Activated naive CD8-positive, alpha-beta T cell treated with anti-CD3 and anti-CD28 coated beads, Interleukin-2, amount 10 ng/mL, durations not matched to agents 7 days and 5 days (primary cell): ENCODE measurements at regions not wholly inside any gene's neighbourhood (a gene's known extent, or its start where the extent isn't known, plus 50 kb on each side); places are given as distances from the start of the nearest gene placed in this dataset.

ENCODE experiments used
- ATAC-seq: fragments of 150-1000 bp; cut with Tn5 transposase; one replicate; pipeline ENCODE4 v1.10.0; 2021; ENCODE audit warnings: low read depth, moderate library complexity
- POLR2A ChIA-PET: fragments of 350-600 bp; sonication (Branson Sonifier 250); formaldehyde crosslinking; loops from one replicate; lab custom pipeline; 2021; ENCODE audit warnings: antibody characterized with exemption; lab: Charles Lee
- DNase-seq: peaks from one replicate; pipeline ENCODE4 v3.0.0; 2021
- H3K27ac Mint-ChIP-seq: one replicate; pipeline ENCODE4 v1.8.0; 2022; ENCODE audit warnings: mild to moderate bottlenecking, mixed read lengths
- H3K27me3 Mint-ChIP-seq: one replicate; pipeline ENCODE4 v1.8.0; 2022; ENCODE audit warnings: mild to moderate bottlenecking, moderate library complexity, mixed read lengths
- H3K36me3 Mint-ChIP-seq: one replicate; pipeline ENCODE4 v1.8.0; 2021; ENCODE audit warnings: mild to moderate bottlenecking, mixed read lengths
- H3K4me1 Mint-ChIP-seq: one replicate; pipeline ENCODE4 v1.8.0; 2021; ENCODE audit warnings: mixed read lengths
- H3K4me3 Mint-ChIP-seq: one replicate; pipeline ENCODE4 v1.8.0; 2022; ENCODE audit warnings: mild to moderate bottlenecking, moderate library complexity, mixed read lengths
- H3K9me3 Mint-ChIP-seq: one replicate; pipeline ENCODE4 v1.8.0; 2021; ENCODE audit warnings: mixed read lengths

DNA sequence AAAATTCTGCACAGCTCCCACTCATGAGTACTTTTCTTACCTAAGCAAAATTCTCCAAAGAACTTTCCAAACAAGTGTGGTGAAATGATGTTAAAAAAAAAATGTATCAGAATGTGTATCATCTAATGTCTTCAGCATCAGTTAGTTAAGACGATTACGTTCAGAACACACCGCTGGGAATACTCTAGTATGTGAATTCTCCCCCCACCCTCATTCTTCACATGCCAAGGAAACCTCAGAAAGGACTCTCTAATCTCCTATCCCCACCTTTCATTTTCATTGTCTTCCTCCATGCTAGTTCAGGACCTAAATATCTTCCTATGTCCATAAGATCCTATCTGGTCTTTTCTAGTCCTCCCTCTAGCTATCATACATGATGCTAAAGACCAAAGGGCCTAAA lies 457.4 kb downstream of the SHQ1 start:
- no peak overlapping the region for H3K27ac Mint-ChIP-seq
- ATAC-seq (no peak), DNase-seq (no peak)
- no peak overlapping the region for H3K4me3 Mint-ChIP-seq
- peaks cover 11% of the 10 kb centered on the region for H3K36me3 Mint-ChIP-seq
- H3K9me3 Mint-ChIP-seq: no peaks in the 10 kb centered on the region
- H3K4me1 Mint-ChIP-seq: peaks cover 7% of the 10 kb centered on the region
- POLR2A ChIA-PET: no interaction called here
- H3K27me3 Mint-ChIP-seq: no peaks in the 10 kb centered on the region

DNA sequence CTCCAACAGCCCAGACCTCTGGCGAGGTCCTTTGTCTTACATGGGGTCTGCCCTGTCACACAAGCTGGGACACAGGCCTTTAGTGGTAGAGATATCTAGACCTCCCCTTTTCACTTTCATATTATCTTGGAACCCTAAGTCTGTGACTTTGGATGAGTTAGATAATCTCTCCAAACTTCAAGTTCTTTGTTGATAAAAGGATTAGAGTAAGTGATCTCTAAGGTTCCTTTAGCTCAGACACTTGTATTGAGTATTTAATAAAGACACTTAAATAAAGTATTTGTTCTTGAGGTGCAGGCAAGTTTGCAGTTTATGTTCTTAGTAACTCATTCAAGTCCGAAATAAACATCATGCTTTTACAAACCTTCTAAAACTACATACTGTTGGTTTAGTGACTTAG lies 459.6 kb downstream of the SHQ1 start:
- Mint-ChIP-seq H3K36me3 (peaks cover 8% of the 10 kb centered on the region), H3K4me3 (no peak overlapping the region), H3K27ac (no peak overlapping the region), H3K9me3 (no peaks in the 10 kb centered on the region), H3K27me3 (no peaks in the 10 kb centered on the region), H3K4me1 (peaks cover 13% of the 10 kb centered on the region)
- POLR2A ChIA-PET: no interaction called here
- ATAC-seq (no peak), DNase-seq (no peak)

DNA sequence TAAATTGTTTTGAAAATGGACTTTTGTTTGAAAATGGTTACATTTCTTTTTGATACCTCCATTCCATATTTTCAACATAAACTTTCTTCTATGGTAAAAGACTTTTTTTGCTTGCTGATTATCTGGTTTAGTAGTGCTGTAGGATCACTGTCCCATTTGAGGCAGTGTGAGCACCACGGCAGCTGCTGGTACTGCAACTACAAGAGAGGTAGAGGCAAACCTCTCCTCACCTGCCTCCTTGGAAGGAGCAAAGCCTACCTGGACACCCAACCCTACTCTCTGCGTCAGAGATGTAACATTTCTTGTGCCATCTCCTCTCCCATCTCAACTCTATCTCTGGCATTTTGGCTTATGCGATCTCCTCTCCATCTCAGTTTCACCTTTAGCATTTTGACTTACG lies 460.1 kb downstream of the SHQ1 start:
- Mint-ChIP-seq H3K4me3 (no peak overlapping the region), H3K27me3 (no peaks in the 10 kb centered on the region), H3K27ac (no peak overlapping the region), H3K36me3 (peaks cover 9% of the 10 kb centered on the region), H3K4me1 (peaks cover 11% of the 10 kb centered on the region), H3K9me3 (no peaks in the 10 kb centered on the region)
- no peak for DNase-seq
- no peak for ATAC-seq
- POLR2A ChIA-PET: no interaction called here

DNA sequence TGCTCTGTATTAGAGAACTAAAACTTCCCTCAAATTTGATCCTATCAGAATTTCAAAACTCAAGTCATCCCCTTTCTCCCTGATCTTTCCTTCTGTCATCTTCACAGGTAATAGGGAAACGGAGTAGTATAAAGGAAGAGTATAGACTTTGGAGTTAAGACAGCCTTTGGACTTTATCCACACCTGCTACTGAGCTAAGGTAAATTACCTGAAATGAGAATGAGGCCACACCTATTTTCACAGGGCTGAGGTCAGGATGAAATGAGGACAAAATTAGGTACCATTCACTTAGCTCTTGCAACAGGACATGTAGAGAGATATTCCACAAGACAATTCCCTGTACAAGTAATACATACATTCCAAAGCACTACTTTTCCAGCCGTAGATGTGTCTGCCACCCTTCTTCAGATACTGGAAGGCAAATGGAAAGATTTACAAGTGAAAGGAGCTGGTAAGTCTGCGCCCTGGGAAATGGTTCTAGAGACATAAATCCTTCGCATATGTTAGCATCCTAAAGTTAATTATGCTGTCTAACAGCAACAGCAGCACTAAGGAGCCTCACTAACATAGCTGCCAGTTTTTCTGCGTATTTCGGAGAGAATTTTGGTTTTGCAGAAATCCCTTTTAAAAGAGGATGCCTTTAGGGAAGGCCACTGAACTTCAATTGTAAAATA lies 461.8 kb downstream of the SHQ1 start:
- H3K27me3 Mint-ChIP-seq: no peaks in the 10 kb centered on the region
- POLR2A ChIA-PET: no interaction called here
- H3K36me3 Mint-ChIP-seq: peaks cover 11% of the 10 kb centered on the region
- DNase-seq (no peak), ATAC-seq (no peak)
- no peak overlapping the region for H3K27ac Mint-ChIP-seq
- peaks cover 17% of the 10 kb centered on the region for H3K4me1 Mint-ChIP-seq
- H3K9me3 Mint-ChIP-seq: no peaks in the 10 kb centered on the region
- H3K4me3 Mint-ChIP-seq: no peak overlapping the region

DNA sequence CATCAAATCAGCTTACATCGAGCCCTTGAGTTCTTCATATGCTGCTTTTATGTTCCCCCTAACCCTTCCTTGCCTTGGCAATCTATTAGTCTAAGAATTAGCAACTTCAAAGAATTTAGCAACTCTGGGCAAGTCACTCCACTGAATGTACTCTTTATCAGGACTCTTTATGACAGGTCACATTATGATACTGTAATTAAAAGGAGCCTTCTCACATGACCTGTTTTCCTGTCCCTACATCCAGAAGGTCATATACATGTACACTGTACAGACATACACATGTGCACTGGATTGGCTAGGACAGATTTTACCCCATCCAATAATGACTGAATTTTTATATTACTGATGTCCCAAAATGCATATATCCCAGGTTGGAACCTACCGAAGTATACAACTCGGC lies 463.1 kb downstream of the SHQ1 start:
- Mint-ChIP-seq H3K36me3 (peaks cover 11% of the 10 kb centered on the region), H3K27ac (no peak overlapping the region)

DNA sequence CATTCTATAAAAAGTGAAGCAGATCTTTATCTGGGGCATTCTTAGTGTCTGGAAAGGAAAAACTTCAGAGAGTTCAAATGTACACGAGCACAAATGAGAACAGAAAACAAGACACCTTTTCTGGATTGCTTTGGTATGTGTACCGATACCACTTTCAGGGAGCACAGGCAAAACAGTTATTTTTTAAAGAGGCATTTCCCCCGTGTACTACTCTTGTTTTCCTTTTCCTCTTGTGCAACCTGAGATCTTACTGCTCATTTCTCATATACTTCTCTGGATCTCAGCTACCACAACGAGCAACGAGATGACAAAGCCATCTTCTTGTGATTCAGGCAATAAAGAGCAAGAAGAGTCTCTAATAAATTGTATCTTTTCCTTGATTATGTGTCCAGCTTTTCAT lies 463.6 kb downstream of the SHQ1 start:
- ATAC-seq (no peak), DNase-seq (no peak)
- Mint-ChIP-seq H3K27me3 (no peaks in the 10 kb centered on the region), H3K4me3 (no peak overlapping the region), H3K36me3 (peaks cover 11% of the 10 kb centered on the region), H3K27ac (no peak overlapping the region), H3K9me3 (no peaks in the 10 kb centered on the region), H3K4me1 (peaks cover 16% of the 10 kb centered on the region)
- POLR2A ChIA-PET: no interaction called here

More for the DNA sequence above, 463.1 kb downstream of the SHQ1 start:
- H3K9me3 Mint-ChIP-seq: no peaks in the 10 kb centered on the region
- no peak overlapping the region for H3K4me3 Mint-ChIP-seq
- peaks cover 17% of the 10 kb centered on the region for H3K4me1 Mint-ChIP-seq
- POLR2A ChIA-PET: no interaction called here
- ATAC-seq: no peak
- DNase-seq: no peak
- H3K27me3 Mint-ChIP-seq: no peaks in the 10 kb centered on the region

DNA sequence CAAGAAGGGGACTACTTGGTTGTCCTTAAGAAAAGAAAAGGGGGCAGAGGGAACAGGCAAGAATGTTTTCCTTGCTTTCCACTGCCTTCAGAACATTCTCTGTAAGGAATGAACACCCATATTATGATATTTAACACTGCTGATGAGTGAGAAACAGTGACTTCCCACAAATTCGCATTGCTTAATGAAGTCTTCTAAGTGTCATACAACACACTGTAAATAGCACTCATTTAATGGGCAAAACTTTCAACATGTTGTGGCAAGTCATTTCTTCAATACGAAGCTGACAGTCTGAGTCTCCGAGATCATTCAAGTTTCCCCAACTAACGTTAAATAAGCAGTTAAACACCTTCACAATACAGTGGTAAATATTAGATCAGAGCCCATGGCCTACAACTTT lies 464.4 kb downstream of the SHQ1 start:
- H3K4me1 Mint-ChIP-seq: peaks cover 21% of the 10 kb centered on the region
- DNase-seq (no peak), ATAC-seq (no peak)
- peaks cover 11% of the 10 kb centered on the region for H3K36me3 Mint-ChIP-seq
- H3K9me3 Mint-ChIP-seq: no peaks in the 10 kb centered on the region
- H3K27ac Mint-ChIP-seq: no peak overlapping the region
- H3K27me3 Mint-ChIP-seq: no peaks in the 10 kb centered on the region
- H3K4me3 Mint-ChIP-seq: no peak overlapping the region
- POLR2A ChIA-PET: no interaction called here

DNA sequence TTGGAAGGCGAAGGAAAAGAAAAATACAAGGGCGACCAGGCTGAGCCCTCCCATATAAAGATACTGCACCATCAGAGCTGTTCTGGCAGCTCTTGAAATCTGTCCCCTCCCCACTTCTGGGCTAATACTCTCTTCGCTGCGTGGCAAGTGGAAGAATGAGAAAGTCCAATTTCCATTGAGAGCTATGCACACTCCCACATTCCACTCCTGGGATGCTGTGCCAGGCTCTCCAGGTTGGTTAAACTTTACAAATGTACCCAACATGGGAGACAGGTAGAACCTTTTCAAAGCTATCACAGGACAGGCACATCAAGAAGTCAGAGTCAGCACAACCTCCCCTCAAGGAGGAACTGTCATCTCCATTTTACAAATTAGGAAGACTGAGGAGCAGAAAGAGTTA lies 465.0 kb downstream of the SHQ1 start:
- POLR2A ChIA-PET: no interaction called here
- Mint-ChIP-seq H3K4me3 (no peak overlapping the region), H3K36me3 (peaks cover 16% of the 10 kb centered on the region), H3K27me3 (no peaks in the 10 kb centered on the region), H3K4me1 (peaks cover 22% of the 10 kb centered on the region), H3K9me3 (no peaks in the 10 kb centered on the region), H3K27ac (no peak overlapping the region)
- DNase-seq (no peak), ATAC-seq (no peak)

DNA sequence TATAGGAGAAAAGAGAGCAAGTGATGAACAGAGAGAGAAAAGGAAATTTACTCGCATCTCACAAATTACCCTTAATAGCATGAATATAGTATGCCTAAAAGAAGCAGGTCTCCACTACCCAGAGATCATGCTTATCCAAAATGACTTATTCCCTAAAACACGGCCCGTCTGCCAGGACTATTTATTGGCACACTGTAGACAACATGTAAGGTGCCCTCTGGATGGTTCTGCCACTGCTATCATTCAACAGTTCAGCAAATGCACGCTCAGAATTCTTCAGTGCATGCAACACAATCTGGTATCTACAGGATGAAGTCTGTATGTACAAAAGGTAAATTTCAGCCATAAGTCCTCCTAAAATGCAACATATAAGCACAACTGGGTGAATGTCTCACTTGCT lies 465.8 kb downstream of the SHQ1 start:
- Mint-ChIP-seq H3K27ac (no peak overlapping the region), H3K4me3 (no peak overlapping the region), H3K9me3 (no peaks in the 10 kb centered on the region), H3K27me3 (no peaks in the 10 kb centered on the region), H3K36me3 (peaks cover 16% of the 10 kb centered on the region), H3K4me1 (peaks cover 20% of the 10 kb centered on the region)
- POLR2A ChIA-PET: no interaction called here
- no peak for ATAC-seq
- DNase-seq: no peak

DNA sequence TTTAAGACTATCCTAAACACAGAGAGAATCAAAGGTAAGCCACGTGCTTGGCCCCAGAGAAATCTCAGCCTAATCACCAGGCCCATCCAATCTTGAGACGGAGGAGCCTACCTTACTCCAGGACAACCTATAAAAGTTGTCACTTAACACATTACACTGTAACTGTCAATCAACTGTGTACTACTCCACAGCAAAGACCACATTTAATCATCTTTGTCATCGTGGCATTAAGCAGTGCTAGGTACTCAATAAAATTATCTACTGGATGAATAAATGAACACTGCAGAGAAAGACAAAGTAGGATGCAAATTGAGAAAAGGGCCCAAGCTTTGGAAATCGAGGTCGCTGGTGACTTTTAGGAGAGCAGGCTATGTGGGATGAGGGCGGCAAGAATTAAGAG lies 466.7 kb downstream of the SHQ1 start:
- H3K4me3 Mint-ChIP-seq: no peak overlapping the region
- H3K36me3 Mint-ChIP-seq: peaks cover 19% of the 10 kb centered on the region
- no peaks in the 10 kb centered on the region for H3K27me3 Mint-ChIP-seq
- DNase-seq: no peak
- peaks cover 20% of the 10 kb centered on the region for H3K4me1 Mint-ChIP-seq
- no peak for ATAC-seq
- no peaks in the 10 kb centered on the region for H3K9me3 Mint-ChIP-seq
- POLR2A ChIA-PET: no interaction called here
- no peak overlapping the region for H3K27ac Mint-ChIP-seq

DNA sequence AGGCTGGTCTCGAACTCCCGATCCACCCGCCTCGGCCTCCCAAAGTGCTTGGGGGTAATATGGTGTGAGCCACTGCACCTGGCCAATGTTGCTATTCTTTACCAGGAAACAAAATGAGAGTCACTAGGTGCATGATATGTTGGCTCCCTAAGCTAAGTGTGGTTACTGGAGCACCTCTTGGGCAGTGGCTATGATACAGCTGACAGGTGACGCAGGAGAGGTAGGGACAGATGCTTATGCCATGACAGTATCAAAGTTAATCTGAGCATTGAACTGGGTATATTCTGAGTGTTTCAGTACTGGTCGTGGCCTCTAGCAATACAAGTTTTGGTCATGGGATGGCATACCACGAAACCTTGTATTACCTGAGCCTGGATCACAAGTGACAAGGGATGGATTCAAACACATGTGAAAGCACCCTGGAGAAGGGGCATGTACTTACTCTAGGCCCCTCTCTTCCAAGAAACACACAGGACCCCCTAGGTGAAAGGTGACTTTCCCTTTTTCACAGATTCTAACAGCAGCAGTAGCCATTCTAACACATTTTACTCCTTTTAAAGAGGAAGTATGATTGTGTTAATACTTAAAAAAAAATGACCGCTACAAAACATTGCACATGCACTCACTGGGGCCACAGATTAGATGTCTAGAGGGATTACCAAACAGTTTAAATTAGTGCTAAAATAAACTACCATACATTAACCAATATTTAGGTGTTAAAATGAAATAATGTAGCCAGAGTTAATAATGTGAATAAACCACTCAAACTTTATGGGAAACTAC lies 467.3 kb downstream of the SHQ1 start:
- no peak overlapping the region for H3K4me3 Mint-ChIP-seq
- DNase-seq: no peak
- peaks cover 22% of the 10 kb centered on the region for H3K4me1 Mint-ChIP-seq
- ATAC-seq: no peak
- no peaks in the 10 kb centered on the region for H3K9me3 Mint-ChIP-seq
- POLR2A ChIA-PET: no interaction called here
- H3K36me3 Mint-ChIP-seq: peaks cover 16% of the 10 kb centered on the region
- no peaks in the 10 kb centered on the region for H3K27me3 Mint-ChIP-seq
- H3K27ac Mint-ChIP-seq: no peak overlapping the region

DNA sequence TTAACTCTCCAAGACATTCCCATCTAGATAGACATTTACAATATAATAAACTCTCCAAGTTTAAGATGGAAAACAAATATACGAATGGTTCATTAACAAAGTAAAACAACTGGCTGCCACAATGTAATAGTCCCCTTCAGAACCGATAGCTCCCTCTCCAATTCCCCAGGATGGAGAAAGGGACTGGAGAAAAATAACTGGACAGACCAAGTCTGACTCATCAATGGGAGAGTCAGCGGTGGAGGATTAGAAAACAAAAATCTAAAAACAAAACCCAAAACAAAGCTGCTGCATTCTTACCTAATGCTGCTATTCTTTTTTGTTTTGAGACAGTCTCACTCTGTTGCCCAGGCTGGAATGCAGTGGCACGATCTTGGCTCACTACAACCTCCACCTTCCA lies 468.1 kb downstream of the SHQ1 start:
- Mint-ChIP-seq H3K4me3 (no peak overlapping the region), H3K27me3 (no peaks in the 10 kb centered on the region), H3K4me1 (peaks cover 27% of the 10 kb centered on the region), H3K36me3 (peaks cover 16% of the 10 kb centered on the region), H3K9me3 (no peaks in the 10 kb centered on the region), H3K27ac (no peak overlapping the region)
- POLR2A ChIA-PET: no interaction called here
- ATAC-seq (no peak), DNase-seq (no peak)

DNA sequence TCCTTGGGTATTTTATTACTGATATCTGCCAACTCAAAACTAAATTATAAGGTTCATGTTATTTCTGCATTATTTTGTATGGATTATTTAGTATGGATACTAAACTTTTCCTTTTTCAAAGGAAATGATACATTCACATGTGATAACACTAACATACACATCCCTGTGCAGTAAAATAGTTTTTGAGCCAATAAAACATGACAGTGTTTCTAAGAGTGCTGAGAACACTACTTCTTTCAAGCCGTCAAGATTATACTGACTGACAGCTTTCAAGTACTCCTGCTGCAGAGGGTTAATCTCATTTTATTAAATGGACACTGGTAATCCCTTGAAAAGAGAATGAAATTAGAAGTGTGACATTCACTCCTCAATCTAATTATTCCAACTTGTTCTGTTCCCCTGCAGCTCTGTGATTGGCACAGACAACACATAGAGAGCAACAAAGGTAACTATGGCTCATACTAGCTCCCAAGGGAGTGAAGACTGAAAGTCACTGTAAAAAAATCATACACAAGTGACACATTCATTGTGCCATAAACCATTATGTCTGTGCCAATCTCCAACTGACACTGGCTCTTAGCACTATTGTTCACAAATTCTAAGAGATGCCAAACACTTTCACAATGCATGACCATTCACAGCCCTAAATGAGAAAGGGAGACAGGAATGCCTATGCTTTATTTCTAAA lies 468.6 kb downstream of the SHQ1 start:
- ATAC-seq (no peak), DNase-seq (no peak)
- Mint-ChIP-seq H3K36me3 (peaks cover 16% of the 10 kb centered on the region), H3K27me3 (no peaks in the 10 kb centered on the region), H3K4me3 (no peak overlapping the region), H3K27ac (no peak overlapping the region), H3K9me3 (no peaks in the 10 kb centered on the region), H3K4me1 (peaks cover 23% of the 10 kb centered on the region)
- POLR2A ChIA-PET: no interaction called here

DNA sequence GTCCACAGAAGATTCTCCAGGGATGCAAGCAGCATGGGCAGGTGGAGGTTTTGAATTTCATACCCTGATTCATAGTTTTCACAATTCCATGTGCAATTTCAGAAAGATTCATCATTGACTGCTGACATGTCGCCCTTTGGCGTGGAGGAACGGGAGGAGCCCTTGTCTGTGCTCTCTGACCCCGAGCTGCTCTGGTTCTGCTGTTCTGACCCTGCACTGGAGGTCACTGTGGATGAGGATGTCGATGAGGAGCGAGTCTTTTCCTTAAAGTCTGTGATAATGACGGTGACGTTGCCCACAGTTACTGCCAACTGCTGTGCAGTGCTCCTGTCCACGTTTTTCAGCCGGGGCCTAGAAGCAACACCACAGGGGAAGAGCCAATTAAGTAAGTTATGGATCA lies 470.0 kb downstream of the SHQ1 start:
- no peaks in the 10 kb centered on the region for H3K27me3 Mint-ChIP-seq
- peaks cover 17% of the 10 kb centered on the region for H3K36me3 Mint-ChIP-seq
- H3K27ac Mint-ChIP-seq: no peak overlapping the region
- ATAC-seq: no peak
- no peak overlapping the region for H3K4me3 Mint-ChIP-seq
- peaks cover 23% of the 10 kb centered on the region for H3K4me1 Mint-ChIP-seq
- POLR2A ChIA-PET: no interaction called here
- no peak for DNase-seq
- no peaks in the 10 kb centered on the region for H3K9me3 Mint-ChIP-seq
